ENCODE measurements at regions not wholly inside any gene's neighbourhood (a gene's known extent, or its start where the extent isn't known, plus 50 kb on each side); places are given as distances from the start of the nearest gene placed in this dataset.

GRCh38 chr12:83365317-83365716 lies 678.6 kb downstream of the TMTC2 start:
- Histone ChIP-seq H3K4me1 (no peaks in the 10 kb centered on the region), H3K27ac (no peak overlapping the region), H4K20me1 (ENCODE audit: low read depth) (no peaks in the 10 kb centered on the region), H3K9me3 (ENCODE audit: low read depth) (no peaks in the 10 kb centered on the region), H3K36me3 (no peaks in the 10 kb centered on the region), H3K9ac (no peak overlapping the region), H3K4me2 (no peak overlapping the region), H2AFZ (replicated peaks) (no peak overlapping the region), H3F3A (ENCODE audit: low read depth) (no peaks in the 10 kb centered on the region), H3K27me3 (no peaks in the 10 kb centered on the region), H3K4me3 (no peak overlapping the region), H3K79me2 (ENCODE audit: low read depth) (no peaks in the 10 kb centered on the region)
- no peaks in the 10 kb centered on the region for H3K36me3 Mint-ChIP-seq
- H3K4me3 Mint-ChIP-seq: no peak overlapping the region
- no peak overlapping the region for H3K27ac Mint-ChIP-seq
- H3K27me3 Mint-ChIP-seq (ENCODE audit: insufficient read depth, low read depth): no peaks in the 10 kb centered on the region
- TF ChIP-seq CTCF (IDR thresholded peaks at IDR 0.05) (no peak), EZH2phosphoT487 (IDR thresholded peaks at IDR 0.05) (no peak), EZH2 (IDR thresholded peaks at IDR 0.05) (no peak)
- peaks cover 4% of the 10 kb centered on the region for H3K4me1 Mint-ChIP-seq
- no peak for DNase-seq (ENCODE audit: low spot score)
- no peaks in the 10 kb centered on the region for H3K9me3 Mint-ChIP-seq

GRCh38 chr12:83361475-83361874 lies 674.8 kb downstream of the TMTC2 start:
- Mint-ChIP-seq H3K27ac (no peak overlapping the region), H3K27me3 (ENCODE audit: insufficient read depth, low read depth) (no peaks in the 10 kb centered on the region), H3K4me3 (no peak overlapping the region), H3K4me1 (peaks cover 4% of the 10 kb centered on the region), H3K9me3 (no peaks in the 10 kb centered on the region), H3K36me3 (no peaks in the 10 kb centered on the region)
- no peaks in the 10 kb centered on the region for H3K79me2 ChIP-seq (ENCODE audit: low read depth)
- no peak overlapping the region for H2AFZ ChIP-seq (replicated peaks)
- no peak overlapping the region for H3K4me2 ChIP-seq
- TF ChIP-seq CTCF (IDR thresholded peaks at IDR 0.05) (no peak), EZH2 (IDR thresholded peaks at IDR 0.05) (no peak), EZH2phosphoT487 (IDR thresholded peaks at IDR 0.05) (no peak)
- no peaks in the 10 kb centered on the region for H4K20me1 ChIP-seq (ENCODE audit: low read depth)
- no peak overlapping the region for H3K27ac ChIP-seq
- H3K27me3 ChIP-seq: no peaks in the 10 kb centered on the region
- H3F3A ChIP-seq (ENCODE audit: low read depth): no peaks in the 10 kb centered on the region
- H3K4me3 ChIP-seq: no peak overlapping the region
- H3K4me1 ChIP-seq: no peaks in the 10 kb centered on the region
- H3K36me3 ChIP-seq: no peaks in the 10 kb centered on the region
- no peak for DNase-seq (ENCODE audit: low spot score)
- no peaks in the 10 kb centered on the region for H3K9me3 ChIP-seq (ENCODE audit: low read depth)
- H3K9ac ChIP-seq: no peak overlapping the region

- Mint-ChIP-seq H3K4me1 (peaks cover 4% of the 10 kb centered on the region), H3K36me3 (no peaks in the 10 kb centered on the region), H3K9me3 (no peaks in the 10 kb centered on the region), H3K4me3 (no peak overlapping the region), H3K27ac (no peak overlapping the region), H3K27me3 (ENCODE audit: insufficient read depth, low read depth) (no peaks in the 10 kb centered on the region)
- H3K27ac ChIP-seq: no peak overlapping the region
- H2AFZ ChIP-seq (replicated peaks): no peak overlapping the region
- H3K4me3 ChIP-seq: no peak overlapping the region
- DNase-seq (ENCODE audit: low spot score): no peak
- no peaks in the 10 kb centered on the region for H3K27me3 ChIP-seq
- H3K36me3 ChIP-seq: no peaks in the 10 kb centered on the region
- no peaks in the 10 kb centered on the region for H3K9me3 ChIP-seq (ENCODE audit: low read depth)
- no peaks in the 10 kb centered on the region for H3F3A ChIP-seq (ENCODE audit: low read depth)
- no peaks in the 10 kb centered on the region for H4K20me1 ChIP-seq (ENCODE audit: low read depth)
- no peaks in the 10 kb centered on the region for H3K79me2 ChIP-seq (ENCODE audit: low read depth)
- peaks cover under 1% of the 10 kb centered on the region for H3K4me1 ChIP-seq
- H3K4me2 ChIP-seq: no peak overlapping the region
- no peak overlapping the region for H3K9ac ChIP-seq
- TF ChIP-seq EZH2 (IDR thresholded peaks at IDR 0.05): no peak
- no peak for TF ChIP-seq CTCF (IDR thresholded peaks at IDR 0.05)
- TF ChIP-seq EZH2phosphoT487 (IDR thresholded peaks at IDR 0.05): no peak
Observed at GRCh38 chr12:83361071-83361470, 674.4 kb downstream of the TMTC2 start.

All from neural progenitor cell (in vitro differentiated cells).